ENCODE measurements at regions not wholly inside any gene's neighbourhood (a gene's known extent, or its start where the extent isn't known, plus 50 kb on each side); places are given as distances from the start of the nearest gene placed in this dataset.

GRCh38 chr10:117884592-117884991, 162.1 kb downstream of the RAB11FIP2 start:
- 78 to 81% methylated on average over 6 of the region's 6 CpGs for WGBS, 2 donors
- H3K27ac ChIP-seq, result no peak overlapping the region
- H3K36me3 ChIP-seq (ENCODE audit: low read depth, missing control alignments), result no peaks in the 10 kb centered on the region
- H3K9me3 ChIP-seq, result no peaks in the 10 kb centered on the region
- no peaks in the 10 kb centered on the region for H3K27me3 ChIP-seq
- intact Hi-C loops (cut with DNase I; ENCODE audit: low total_unique reads), result no loop called here
- no peak overlapping the region for H3K4me3 ChIP-seq
- TF ChIP-seq CTCF (IDR thresholded peaks at IDR 0.05), result no peak
- TF ChIP-seq POLR2A (IDR thresholded peaks at IDR 0.05), result no peak
- no peak for DNase-seq
- no peaks in the 10 kb centered on the region for H3K4me1 ChIP-seq

GRCh38 chr10:117885206-117885829, 161.4 kb downstream of the RAB11FIP2 start:
- no peak overlapping the region for H3K27ac ChIP-seq
- no peak overlapping the region for H3K4me3 ChIP-seq
- no peaks in the 10 kb centered on the region for H3K9me3 ChIP-seq
- no peaks in the 10 kb centered on the region for H3K36me3 ChIP-seq (ENCODE audit: low read depth, missing control alignments)
- DNase-seq, result no peak
- H3K27me3 ChIP-seq, result no peaks in the 10 kb centered on the region
- H3K4me1 ChIP-seq, result no peaks in the 10 kb centered on the region
- intact Hi-C loops (cut with DNase I; ENCODE audit: low total_unique reads), result no loop called here
- no peak for TF ChIP-seq CTCF (IDR thresholded peaks at IDR 0.05)
- no peak for TF ChIP-seq POLR2A (IDR thresholded peaks at IDR 0.05)
- WGBS, 2 donors, result 74 to 78% methylated on average over 14 of the region's 14 CpGs

GRCh38 chr10:117886766-117887165, 160.0 kb downstream of the RAB11FIP2 start:
- Histone ChIP-seq H3K9me3 (no peaks in the 10 kb centered on the region), H3K4me3 (no peak overlapping the region), H3K27ac (no peak overlapping the region), H3K27me3 (no peaks in the 10 kb centered on the region), H3K4me1 (no peaks in the 10 kb centered on the region), H3K36me3 (ENCODE audit: low read depth, missing control alignments) (no peaks in the 10 kb centered on the region)
- intact Hi-C loops (cut with DNase I; ENCODE audit: low total_unique reads), result no loop called here
- TF ChIP-seq POLR2A (IDR thresholded peaks at IDR 0.05) (no peak), CTCF (IDR thresholded peaks at IDR 0.05) (no peak)
- WGBS, 2 donors, result 89 to 96% methylated on average over 7 of the region's 7 CpGs
- no peak for DNase-seq

GRCh38 chr10:117889664-117890063, 157.1 kb downstream of the RAB11FIP2 start:
- TF ChIP-seq CTCF (IDR thresholded peaks at IDR 0.05) (no peak), POLR2A (IDR thresholded peaks at IDR 0.05) (no peak)
- H3K4me1 ChIP-seq, result no peaks in the 10 kb centered on the region
- WGBS, 2 donors, result 85 to 89% methylated on average over 4 of the region's 4 CpGs
- intact Hi-C loops (cut with DNase I; ENCODE audit: low total_unique reads), result no loop called here
- no peak overlapping the region for H3K4me3 ChIP-seq
- DNase-seq, result no peak
- no peaks in the 10 kb centered on the region for H3K9me3 ChIP-seq
- H3K36me3 ChIP-seq (ENCODE audit: low read depth, missing control alignments), result no peaks in the 10 kb centered on the region
- no peak overlapping the region for H3K27ac ChIP-seq
- no peaks in the 10 kb centered on the region for H3K27me3 ChIP-seq

- 66 to 75% methylated on average over 2 of the region's 2 CpGs for WGBS, 2 donors
- Histone ChIP-seq H3K27ac (no peak overlapping the region), H3K27me3 (no peaks in the 10 kb centered on the region), H3K9me3 (no peaks in the 10 kb centered on the region), H3K36me3 (ENCODE audit: low read depth, missing control alignments) (no peaks in the 10 kb centered on the region), H3K4me1 (no peaks in the 10 kb centered on the region), H3K4me3 (no peak overlapping the region)
- intact Hi-C loops (cut with DNase I; ENCODE audit: low total_unique reads), result no loop called here
- TF ChIP-seq POLR2A (IDR thresholded peaks at IDR 0.05) (no peak), CTCF (IDR thresholded peaks at IDR 0.05) (no peak)
- DNase-seq, result no peak
Measured at GRCh38 chr10:117892681-117893220, 154.0 kb downstream of the RAB11FIP2 start.

Measured in testis (tissue), 2 donors.